ENCODE measurements at regions not wholly inside any gene's neighbourhood (a gene's known extent, or its start where the extent isn't known, plus 50 kb on each side); places are given as distances from the start of the nearest gene placed in this dataset.

GRCh38 chr3:42025370-42026138 lies 63.7 kb upstream of the ULK4 start (continued):
- 0 out of 2 replicates have a peak, but pooled peaks have one; percentile 10 for TF ChIP-seq ZNF398 (tag by site-specific recombination; IDR thresholded peaks at IDR 0.05)

DNA sequence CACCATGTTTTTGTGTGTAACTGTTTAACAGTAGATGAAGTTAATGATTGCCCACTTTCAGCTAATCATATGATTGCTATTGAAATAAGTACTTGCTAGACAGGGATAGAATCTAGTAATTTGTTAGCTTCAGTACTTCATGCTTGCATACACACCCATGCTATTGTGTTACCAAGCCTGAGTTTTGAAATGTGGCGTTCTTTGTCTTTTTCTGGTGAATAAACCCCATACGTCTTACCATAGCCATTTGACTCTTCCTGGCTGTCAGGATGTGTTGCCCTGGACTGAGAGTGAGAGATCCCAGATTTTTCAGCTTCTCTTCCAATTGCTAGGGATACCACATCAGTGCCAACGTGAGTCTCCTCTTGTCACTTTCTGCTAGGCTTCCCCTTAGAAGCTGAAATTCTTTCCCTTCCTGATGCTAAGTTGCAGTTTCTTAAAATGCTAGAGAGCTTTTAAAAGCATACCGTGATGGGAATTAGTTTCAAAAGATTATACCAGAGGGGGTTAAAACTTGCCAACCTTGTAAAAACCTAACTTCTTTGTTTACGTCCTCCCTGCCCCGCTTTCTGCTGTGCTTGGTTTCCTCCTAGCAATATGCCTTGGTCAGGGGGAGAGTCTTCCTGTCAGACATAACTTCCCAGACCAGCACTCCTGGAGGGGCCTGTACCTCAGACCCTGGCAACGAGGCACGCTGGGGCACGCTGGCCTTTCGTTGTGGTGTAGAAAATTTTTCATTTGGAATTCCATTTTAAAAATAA lies 62.9 kb upstream of the ULK4 start:
- Histone ChIP-seq H3K9me3 (ENCODE audit: control insufficient read depth, insufficient read depth, low read depth, low read length) (no peaks in the 10 kb centered on the region), H3K36me3 (ENCODE audit: control insufficient read depth in 2 of 2, insufficient read depth in 1 of 2, low read length in 2 of 2) (no peaks in the 10 kb centered on the region), H3K27ac (ENCODE audit: extremely low read depth, low read depth, low read length) (no peak overlapping the region), H3K4me1 (ENCODE audit: control insufficient read depth, insufficient read depth, low read length) (no peaks in the 10 kb centered on the region; the same call in 1 of the 2 replicates), H3K4me3 (ENCODE audit: low read depth, low read length) (no peak overlapping the region)
- CTCF ChIA-PET, result interaction anchor here (1.1 to 1.2 kb wide), 2 partner anchors 93 to 167 kb away, joined by 3 read pairs; no protein-coding TSS in a partner anchor
- POLR2A ChIA-PET, result no interaction called here
- TF ChIP-seq ATF2 (tag by site-specific recombination; IDR thresholded peaks at IDR 0.05; ENCODE audit: low read depth) (no peak), ZNF843 (tag by site-specific recombination; IDR thresholded peaks at IDR 0.05) (no peak), ZNF645 (tag by site-specific recombination; IDR thresholded peaks at IDR 0.05) (no peak), ZNF785 (tag by site-specific recombination; IDR thresholded peaks at IDR 0.05) (no peak), ZNF629 (tag by site-specific recombination; IDR thresholded peaks at IDR 0.05) (no peak)

- H3K4me1 ChIP-seq (ENCODE audit: control insufficient read depth, insufficient read depth, low read length), result peaks cover 2% of the 10 kb centered on the region; the same call in 1 of the 2 replicates
- H3K4me3 ChIP-seq (ENCODE audit: low read depth, low read length), result no peak overlapping the region
- POLR2A ChIA-PET, result no interaction called here
- H3K27ac ChIP-seq (ENCODE audit: extremely low read depth, low read depth, low read length), result no peak overlapping the region
- no peaks in the 10 kb centered on the region for H3K9me3 ChIP-seq (ENCODE audit: control insufficient read depth, insufficient read depth, low read depth, low read length)
- CTCF ChIA-PET, result no interaction called here
- H3K36me3 ChIP-seq (ENCODE audit: control insufficient read depth in 2 of 2, insufficient read depth in 1 of 2, low read length in 2 of 2), result no peaks in the 10 kb centered on the region
- TF ChIP-seq ZFHX2 (tag by site-specific recombination; conservative IDR thresholded peaks at IDR 0.05) (peak; percentile 39), ZNF354C (tag by site-specific recombination; IDR thresholded peaks at IDR 0.05; ENCODE audit: borderline replicate concordance, low read depth) (no peak), ZBTB10 (tag by site-specific recombination; IDR thresholded peaks at IDR 0.05) (no peak), SP2 (tag by site-specific recombination; IDR thresholded peaks at IDR 0.05) (no peak), ZNF169 (tag by site-specific recombination; IDR thresholded peaks at IDR 0.05) (no peak), EGR2 (tag by site-specific recombination; IDR thresholded peaks at IDR 0.05; ENCODE audit: low read depth) (peak; percentile 79), ZNF704 (tag by site-specific recombination; IDR thresholded peaks at IDR 0.05) (no peak)
- TF ChIP-seq, protein P1, sequence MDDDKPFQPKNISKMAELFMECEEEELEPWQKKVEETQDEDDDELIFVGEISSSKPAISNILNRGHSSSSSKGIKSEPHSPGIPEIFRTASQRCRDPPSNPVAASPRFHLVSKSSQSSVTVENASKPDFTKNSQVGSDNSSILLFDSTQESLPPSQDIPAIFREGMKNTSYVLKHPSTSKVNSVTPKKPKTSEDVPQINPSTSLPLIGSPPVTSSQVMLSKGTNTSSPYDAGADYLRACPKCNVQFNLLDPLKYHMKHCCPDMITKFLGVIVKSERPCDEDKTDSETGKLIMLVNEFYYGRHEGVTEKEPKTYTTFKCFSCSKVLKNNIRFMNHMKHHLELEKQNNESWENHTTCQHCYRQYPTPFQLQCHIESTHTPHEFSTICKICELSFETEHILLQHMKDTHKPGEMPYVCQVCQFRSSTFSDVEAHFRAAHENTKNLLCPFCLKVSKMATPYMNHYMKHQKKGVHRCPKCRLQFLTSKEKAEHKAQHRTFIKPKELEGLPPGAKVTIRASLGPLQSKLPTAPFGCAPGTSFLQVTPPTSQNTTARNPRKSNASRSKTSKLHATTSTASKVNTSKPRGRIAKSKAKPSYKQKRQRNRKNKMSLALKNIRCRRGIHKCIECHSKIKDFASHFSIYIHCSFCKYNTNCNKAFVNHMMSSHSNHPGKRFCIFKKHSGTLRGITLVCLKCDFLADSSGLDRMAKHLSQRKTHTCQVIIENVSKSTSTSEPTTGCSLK (tag by site-specific recombination; IDR thresholded peaks at IDR 0.05), result no peak
- TF ChIP-seq, protein P2, sequence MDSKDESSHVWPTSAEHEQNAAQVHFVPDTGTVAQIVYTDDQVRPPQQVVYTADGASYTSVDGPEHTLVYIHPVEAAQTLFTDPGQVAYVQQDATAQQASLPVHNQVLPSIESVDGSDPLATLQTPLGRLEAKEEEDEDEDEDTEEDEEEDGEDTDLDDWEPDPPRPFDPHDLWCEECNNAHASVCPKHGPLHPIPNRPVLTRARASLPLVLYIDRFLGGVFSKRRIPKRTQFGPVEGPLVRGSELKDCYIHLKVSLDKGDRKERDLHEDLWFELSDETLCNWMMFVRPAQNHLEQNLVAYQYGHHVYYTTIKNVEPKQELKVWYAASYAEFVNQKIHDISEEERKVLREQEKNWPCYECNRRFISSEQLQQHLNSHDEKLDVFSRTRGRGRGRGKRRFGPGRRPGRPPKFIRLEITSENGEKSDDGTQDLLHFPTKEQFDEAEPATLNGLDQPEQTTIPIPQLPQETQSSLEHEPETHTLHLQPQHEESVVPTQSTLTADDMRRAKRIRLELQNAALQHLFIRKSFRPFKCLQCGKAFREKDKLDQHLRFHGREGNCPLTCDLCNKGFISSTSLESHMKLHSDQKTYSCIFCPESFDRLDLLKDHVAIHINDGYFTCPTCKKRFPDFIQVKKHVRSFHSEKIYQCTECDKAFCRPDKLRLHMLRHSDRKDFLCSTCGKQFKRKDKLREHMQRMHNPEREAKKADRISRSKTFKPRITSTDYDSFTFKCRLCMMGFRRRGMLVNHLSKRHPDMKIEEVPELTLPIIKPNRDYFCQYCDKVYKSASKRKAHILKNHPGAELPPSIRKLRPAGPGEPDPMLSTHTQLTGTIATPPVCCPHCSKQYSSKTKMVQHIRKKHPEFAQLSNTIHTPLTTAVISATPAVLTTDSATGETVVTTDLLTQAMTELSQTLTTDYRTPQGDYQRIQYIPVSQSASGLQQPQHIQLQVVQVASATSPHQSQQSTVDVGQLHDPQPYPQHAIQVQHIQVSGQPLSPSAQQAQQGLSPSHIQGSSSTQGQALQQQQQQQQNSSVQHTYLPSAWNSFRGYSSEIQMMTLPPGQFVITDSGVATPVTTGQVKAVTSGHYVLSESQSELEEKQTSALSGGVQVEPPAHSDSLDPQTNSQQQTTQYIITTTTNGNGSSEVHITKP (tag by site-specific recombination; IDR thresholded peaks at IDR 0.05), result no peak
Measured at GRCh38 chr3:42023380-42023779, 61.5 kb upstream of the ULK4 start.

All from HEK293 (cell line).